Kidney (tissue), 13 donors: ENCODE measurements at regions not wholly inside any gene's neighbourhood (a gene's known extent, or its start where the extent isn't known, plus 50 kb on each side); places are given as distances from the start of the nearest gene placed in this dataset.
"Not testable (repeated sequence)": the region's sequence is repeated elsewhere in the genome, so short reads cannot be mapped to it uniquely, and the experiment has no call there.

ENCODE experiments used
- DNase-seq, 5 donors: peaks; one replicate each; pipeline ENCODE4 v3.0.0-alpha.2; 2013 to 2020
- FAIRE-seq: peaks from 2 replicates; lab custom pipeline; 2012; peaks lifted over from hg19 to GRCh38; lab: Jason Lieb, UNC
- H3K27ac ChIP-seq, 2 donors: one replicate each; pipeline ENCODE4 v1.7.0; 2013; ENCODE audit warnings: low read depth in 2 of 2, low read length in 2 of 2, inconsistent platforms in 1 of 2
- H3K27me3 ChIP-seq: one replicate; pipeline ENCODE4 v1.7.1; 2013; ENCODE audit warnings: low read length, inconsistent platforms; ENCODE audit not compliant: control insufficient read depth, insufficient read depth
- H3K36me3 ChIP-seq, 3 donors: one replicate each; pipeline versions ENCODE4 v1.7.0 to v1.7.1; 2013; ENCODE audit warnings: low read length in 3 of 3, control low read depth in 1 of 3, inconsistent platforms in 1 of 3; ENCODE audit not compliant: insufficient read depth in 3 of 3, control insufficient read depth in 2 of 3
- H3K4me1 ChIP-seq, 3 donors: one replicate each; pipeline versions ENCODE4 v1.7.0 to v1.7.1; 2013; ENCODE audit warnings: low read length in 3 of 3, inconsistent platforms in 1 of 3, low read depth in 1 of 3; ENCODE audit not compliant: control insufficient read depth in 2 of 3, insufficient read depth in 2 of 3
- H3K4me3 ChIP-seq, 3 donors: one replicate each; pipeline versions ENCODE4 v1.7.0 to v1.8.1; 2013; ENCODE audit warnings: low read length in 3 of 3, control low read depth in 1 of 3, inconsistent platforms in 1 of 3
- H3K9ac ChIP-seq, 3 donors: one replicate each; pipeline versions ENCODE4 v1.7.0 to v1.7.1; 2013; ENCODE audit warnings: low read length in 3 of 3, control low read depth in 1 of 3, inconsistent platforms in 1 of 3
- H3K9me3 ChIP-seq, 3 donors: one replicate each; pipeline versions ENCODE4 v1.7.0 to v1.7.1; 2013; ENCODE audit warnings: low read length in 3 of 3, control low read depth in 1 of 3, inconsistent platforms in 1 of 3; ENCODE audit not compliant: control insufficient read depth in 2 of 3, insufficient read depth in 1 of 3
- intact Hi-C: fragments of 100-400 bp; cut with DNase I; formaldehyde crosslinking; loops from one replicate; pipeline ENCODE4 v1.11.1; 2022
- TF ChIP-seq, protein P1 (sequence below): IDR thresholded peaks from 3 replicates; pipeline ENCODE4 v1.5.1; 2012; ENCODE audit warnings: mild to moderate bottlenecking, moderate library complexity, borderline replicate concordance; ENCODE audit not compliant: insufficient read depth; ENCODE audit errors: extremely low read depth
- donor health status: control.
- donor health status: control.
- donor health status: control.
- donor health status: control.
- donor health status: control.
- donor health status: DM: yes; HTN: yes; CAD: no.
- donor health status: Normal renal cell carcinoma (clear cell type).

DNA sequence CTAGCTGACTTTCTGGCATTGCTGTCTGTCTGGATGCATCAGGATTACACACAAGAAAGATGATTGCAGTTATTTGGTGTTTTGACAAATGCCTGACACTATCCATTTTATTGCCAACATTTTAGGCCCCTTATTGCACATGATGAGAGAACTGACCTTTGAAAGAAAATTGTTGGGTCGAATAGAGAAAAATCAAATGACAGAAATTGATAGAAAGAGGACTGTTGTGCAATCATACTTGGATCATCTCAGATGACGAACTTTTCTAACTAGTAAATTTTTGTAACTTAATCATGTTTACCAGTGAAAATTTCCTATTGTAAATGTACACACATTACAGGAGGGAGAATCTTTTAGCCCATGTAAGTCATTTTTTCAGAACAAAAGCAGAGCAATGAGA, 251.5 kb upstream of the USP15 start:
- no peaks in the 10 kb centered on the region for H3K4me1 ChIP-seq
- no peaks in the 10 kb centered on the region for H3K9me3 ChIP-seq
- H3K9ac ChIP-seq = no peak overlapping the region
- no peaks in the 10 kb centered on the region for H3K27me3 ChIP-seq
- DNase-seq (no peak), FAIRE-seq (no peak)
- TF ChIP-seq, protein P1, sequence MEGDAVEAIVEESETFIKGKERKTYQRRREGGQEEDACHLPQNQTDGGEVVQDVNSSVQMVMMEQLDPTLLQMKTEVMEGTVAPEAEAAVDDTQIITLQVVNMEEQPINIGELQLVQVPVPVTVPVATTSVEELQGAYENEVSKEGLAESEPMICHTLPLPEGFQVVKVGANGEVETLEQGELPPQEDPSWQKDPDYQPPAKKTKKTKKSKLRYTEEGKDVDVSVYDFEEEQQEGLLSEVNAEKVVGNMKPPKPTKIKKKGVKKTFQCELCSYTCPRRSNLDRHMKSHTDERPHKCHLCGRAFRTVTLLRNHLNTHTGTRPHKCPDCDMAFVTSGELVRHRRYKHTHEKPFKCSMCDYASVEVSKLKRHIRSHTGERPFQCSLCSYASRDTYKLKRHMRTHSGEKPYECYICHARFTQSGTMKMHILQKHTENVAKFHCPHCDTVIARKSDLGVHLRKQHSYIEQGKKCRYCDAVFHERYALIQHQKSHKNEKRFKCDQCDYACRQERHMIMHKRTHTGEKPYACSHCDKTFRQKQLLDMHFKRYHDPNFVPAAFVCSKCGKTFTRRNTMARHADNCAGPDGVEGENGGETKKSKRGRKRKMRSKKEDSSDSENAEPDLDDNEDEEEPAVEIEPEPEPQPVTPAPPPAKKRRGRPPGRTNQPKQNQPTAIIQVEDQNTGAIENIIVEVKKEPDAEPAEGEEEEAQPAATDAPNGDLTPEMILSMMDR = no peak
- no peaks in the 10 kb centered on the region for H3K36me3 ChIP-seq
- no peak overlapping the region for H3K27ac ChIP-seq
- intact Hi-C loops = no loop called here
- no peak overlapping the region for H3K4me3 ChIP-seq

DNA sequence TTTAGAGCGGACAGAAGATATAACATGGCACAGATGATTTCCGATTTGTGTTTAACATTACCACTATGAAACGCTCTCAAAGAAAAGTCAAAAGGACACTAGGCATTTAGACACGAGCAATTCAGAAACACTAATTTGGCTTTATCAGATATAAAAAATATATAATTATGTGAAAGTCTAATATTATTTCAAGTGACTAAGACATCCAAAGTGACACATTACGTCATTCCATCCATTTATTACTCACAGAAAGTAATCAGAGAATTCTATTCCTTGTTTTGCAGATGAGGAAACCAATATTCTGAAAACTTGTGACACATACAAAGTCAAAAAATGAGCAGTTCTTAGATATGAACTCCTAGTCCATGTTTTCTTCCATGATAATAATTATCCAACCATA, 250.8 kb upstream of the USP15 start:
- H3K9ac ChIP-seq = no peak overlapping the region
- FAIRE-seq = no peak
- H3K36me3 ChIP-seq = no peaks in the 10 kb centered on the region
- no peaks in the 10 kb centered on the region for H3K27me3 ChIP-seq
- no peak for DNase-seq
- H3K4me3 ChIP-seq = no peak overlapping the region
- H3K4me1 ChIP-seq = no peaks in the 10 kb centered on the region
- TF ChIP-seq, protein P1 = no peak
- H3K27ac ChIP-seq = no peak overlapping the region
- no peaks in the 10 kb centered on the region for H3K9me3 ChIP-seq
- intact Hi-C loops = no loop called here

- peak in 1 of 5 donors; percentile 60 for DNase-seq
- H3K9me3 ChIP-seq, H3K9ac ChIP-seq, intact Hi-C loops, H3K36me3 ChIP-seq, FAIRE-seq, H3K27me3 ChIP-seq, H3K27ac ChIP-seq, H3K4me1 ChIP-seq, H3K4me3 ChIP-seq: not testable (repeated sequence)
Observed at GRCh38 chr12:62010331-62010906, 249.8 kb upstream of the USP15 start.

DNA sequence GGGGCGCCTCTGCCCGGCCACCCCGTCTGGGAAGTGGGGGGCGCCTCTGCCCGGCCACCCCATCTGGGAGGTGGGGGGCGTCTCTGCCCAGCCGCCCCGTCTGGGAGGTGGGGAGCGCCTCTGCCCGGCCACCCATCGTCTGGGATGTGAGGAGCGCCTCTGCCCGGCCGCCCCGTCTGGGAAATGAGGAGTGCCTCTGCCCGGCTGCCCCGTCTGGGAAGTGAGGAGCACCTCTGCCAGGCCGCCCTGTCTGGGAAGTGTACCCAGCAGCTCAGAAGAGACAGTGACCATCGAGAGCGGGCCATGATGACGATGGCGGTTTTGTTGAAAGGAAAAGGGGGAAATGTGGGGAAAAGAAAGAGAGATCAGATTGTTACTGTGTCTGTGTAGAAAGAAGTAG, 249.2 kb upstream of the USP15 start:
- H3K4me1 ChIP-seq, FAIRE-seq, H3K9ac ChIP-seq, H3K4me3 ChIP-seq, H3K27me3 ChIP-seq, H3K27ac ChIP-seq, H3K36me3 ChIP-seq, intact Hi-C loops, H3K9me3 ChIP-seq: not testable (repeated sequence)
- DNase-seq = peak in 1 of 5 donors; percentile 58

- Histone ChIP-seq H3K4me1 (no peaks in the 10 kb centered on the region), H3K27ac (no peak overlapping the region), H3K9ac (no peak overlapping the region), H3K4me3 (no peak overlapping the region), H3K9me3 (no peaks in the 10 kb centered on the region), H3K36me3 (no peaks in the 10 kb centered on the region), H3K27me3 (no peaks in the 10 kb centered on the region)
- DNase-seq (no peak), FAIRE-seq (no peak)
- TF ChIP-seq, protein P1 = no peak
- intact Hi-C loops = no loop called here
Observed at GRCh38 chr12:62014330-62014729, 245.9 kb upstream of the USP15 start.
